GM23338 (cell line): ENCODE measurements at regions not wholly inside any gene's neighbourhood (a gene's known extent, or its start where the extent isn't known, plus 50 kb on each side); places are given as distances from the start of the nearest gene placed in this dataset.

Source experiments
- EZH2 ChIP-seq: fragments of 200-600 bp; sonication (generic); IDR thresholded peaks from one replicate; pipeline ENCODE4 v1.8.0; 2017; ENCODE audit warnings: antibody characterized with exemption, mild to moderate bottlenecking, low read depth; ENCODE audit not compliant: unreplicated experiment
- EZH2phosphoT487 ChIP-seq: fragments of 200-600 bp; sonication (generic); IDR thresholded peaks from one replicate; pipeline ENCODE4 v1.8.1; 2018; ENCODE audit warnings: antibody characterized with exemption; ENCODE audit not compliant: unreplicated experiment
- JUNB ChIP-seq: IDR thresholded peaks from one replicate; pipeline ENCODE4 v1.6.1; 2016; ENCODE audit warnings: antibody characterized with exemption; ENCODE audit not compliant: unreplicated experiment
- NANOG ChIP-seq: IDR thresholded peaks from 2 replicates; pipeline ENCODE4 v1.6.1; 2016; ENCODE audit warnings: antibody characterized with exemption, borderline replicate concordance
- ZNF114 ChIP-seq: fragments of 250-450 bp; sonication (Bioruptor Pico); IDR thresholded peaks from 2 replicates; pipeline ENCODE4 v1.5.0; 2020; ENCODE audit warnings: mild to moderate bottlenecking, moderate library complexity
- TF ChIP-seq, protein P1 (sequence below), 2 experiments: fragments of 200-600 bp in 1 of 2; sonication (generic) in 1 of 2; conservative IDR thresholded peaks; 2 replicates each; pipeline versions ENCODE4 v1.5.1 to v1.6.1; 2016 to 2017; ENCODE audit warnings: antibody characterized with exemption in 2 of 2, low read depth in 2 of 2, mild to moderate bottlenecking in 2 of 2, moderate library complexity in 1 of 2
- TF ChIP-seq, protein P2 (sequence below): IDR thresholded peaks from one replicate; pipeline ENCODE4 v1.6.1; 2018; ENCODE audit warnings: antibody characterized with exemption; ENCODE audit not compliant: unreplicated experiment

DNA sequence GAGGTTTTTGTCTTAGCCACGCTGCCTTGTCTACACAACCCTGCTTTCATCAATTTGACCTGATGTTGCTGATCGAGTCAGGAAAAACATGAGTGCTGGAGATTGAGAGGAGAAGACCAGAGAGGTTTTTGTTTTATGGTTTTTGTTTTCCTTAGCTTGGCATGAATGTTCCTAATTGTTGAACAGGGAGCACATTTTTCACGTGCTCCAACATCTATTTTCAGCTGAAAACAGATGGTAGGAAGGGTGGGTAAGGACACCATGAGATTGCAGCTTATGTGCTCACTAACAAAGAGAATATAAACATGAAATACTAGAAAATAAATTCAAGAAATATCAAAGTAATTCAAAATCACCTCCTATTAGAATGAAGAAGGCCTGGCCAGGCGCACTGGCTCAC lies 79.9 kb upstream of the LMCD1 start:
- TF ChIP-seq EZH2 (no peak), EZH2phosphoT487 (no peak), ZNF114 (CRISPR knock-in tag) (no peak), JUNB (no peak), NANOG (no peak)
- TF ChIP-seq, protein P1, sequence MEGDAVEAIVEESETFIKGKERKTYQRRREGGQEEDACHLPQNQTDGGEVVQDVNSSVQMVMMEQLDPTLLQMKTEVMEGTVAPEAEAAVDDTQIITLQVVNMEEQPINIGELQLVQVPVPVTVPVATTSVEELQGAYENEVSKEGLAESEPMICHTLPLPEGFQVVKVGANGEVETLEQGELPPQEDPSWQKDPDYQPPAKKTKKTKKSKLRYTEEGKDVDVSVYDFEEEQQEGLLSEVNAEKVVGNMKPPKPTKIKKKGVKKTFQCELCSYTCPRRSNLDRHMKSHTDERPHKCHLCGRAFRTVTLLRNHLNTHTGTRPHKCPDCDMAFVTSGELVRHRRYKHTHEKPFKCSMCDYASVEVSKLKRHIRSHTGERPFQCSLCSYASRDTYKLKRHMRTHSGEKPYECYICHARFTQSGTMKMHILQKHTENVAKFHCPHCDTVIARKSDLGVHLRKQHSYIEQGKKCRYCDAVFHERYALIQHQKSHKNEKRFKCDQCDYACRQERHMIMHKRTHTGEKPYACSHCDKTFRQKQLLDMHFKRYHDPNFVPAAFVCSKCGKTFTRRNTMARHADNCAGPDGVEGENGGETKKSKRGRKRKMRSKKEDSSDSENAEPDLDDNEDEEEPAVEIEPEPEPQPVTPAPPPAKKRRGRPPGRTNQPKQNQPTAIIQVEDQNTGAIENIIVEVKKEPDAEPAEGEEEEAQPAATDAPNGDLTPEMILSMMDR (conservative IDR thresholded peaks at IDR 0.05; ENCODE audit: low read depth in 2 of 2) = no peak
- TF ChIP-seq, protein P2, sequence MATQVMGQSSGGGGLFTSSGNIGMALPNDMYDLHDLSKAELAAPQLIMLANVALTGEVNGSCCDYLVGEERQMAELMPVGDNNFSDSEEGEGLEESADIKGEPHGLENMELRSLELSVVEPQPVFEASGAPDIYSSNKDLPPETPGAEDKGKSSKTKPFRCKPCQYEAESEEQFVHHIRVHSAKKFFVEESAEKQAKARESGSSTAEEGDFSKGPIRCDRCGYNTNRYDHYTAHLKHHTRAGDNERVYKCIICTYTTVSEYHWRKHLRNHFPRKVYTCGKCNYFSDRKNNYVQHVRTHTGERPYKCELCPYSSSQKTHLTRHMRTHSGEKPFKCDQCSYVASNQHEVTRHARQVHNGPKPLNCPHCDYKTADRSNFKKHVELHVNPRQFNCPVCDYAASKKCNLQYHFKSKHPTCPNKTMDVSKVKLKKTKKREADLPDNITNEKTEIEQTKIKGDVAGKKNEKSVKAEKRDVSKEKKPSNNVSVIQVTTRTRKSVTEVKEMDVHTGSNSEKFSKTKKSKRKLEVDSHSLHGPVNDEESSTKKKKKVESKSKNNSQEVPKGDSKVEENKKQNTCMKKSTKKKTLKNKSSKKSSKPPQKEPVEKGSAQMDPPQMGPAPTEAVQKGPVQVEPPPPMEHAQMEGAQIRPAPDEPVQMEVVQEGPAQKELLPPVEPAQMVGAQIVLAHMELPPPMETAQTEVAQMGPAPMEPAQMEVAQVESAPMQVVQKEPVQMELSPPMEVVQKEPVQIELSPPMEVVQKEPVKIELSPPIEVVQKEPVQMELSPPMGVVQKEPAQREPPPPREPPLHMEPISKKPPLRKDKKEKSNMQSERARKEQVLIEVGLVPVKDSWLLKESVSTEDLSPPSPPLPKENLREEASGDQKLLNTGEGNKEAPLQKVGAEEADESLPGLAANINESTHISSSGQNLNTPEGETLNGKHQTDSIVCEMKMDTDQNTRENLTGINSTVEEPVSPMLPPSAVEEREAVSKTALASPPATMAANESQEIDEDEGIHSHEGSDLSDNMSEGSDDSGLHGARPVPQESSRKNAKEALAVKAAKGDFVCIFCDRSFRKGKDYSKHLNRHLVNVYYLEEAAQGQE = no peak
